Coronary artery (tissue), 2 donors: ENCODE measurements at regions not wholly inside any gene's neighbourhood (a gene's known extent, or its start where the extent isn't known, plus 50 kb on each side); places are given as distances from the start of the nearest gene placed in this dataset.

ENCODE experiments used
- DNase-seq: peaks from one replicate; pipeline ENCODE4 v3.0.0-alpha.2; 2017; ENCODE audit warnings: low spot score
- H3K27ac ChIP-seq, 2 donors: fragments of 200-600 bp; sonication (generic); one replicate each; pipeline ENCODE4 v1.5.1; 2016 to 2019
- H3K4me3 ChIP-seq: fragments of 200-600 bp; sonication (generic); 2 replicates; pipeline ENCODE4 v1.5.1; 2016; ENCODE audit warnings: mild to moderate bottlenecking, moderate library complexity
- CTCF ChIP-seq: fragments of 200-600 bp; sonication (generic); IDR thresholded peaks from one replicate; pipeline ENCODE4 v1.5.1; 2019; ENCODE audit warnings: antibody characterized with exemption

- no peak for DNase-seq
- no peak overlapping the region for H3K27ac ChIP-seq
- TF ChIP-seq CTCF = no peak
- no peak overlapping the region for H3K4me3 ChIP-seq
Observed at GRCh38 chr5:56447232-56447631, 214.1 kb upstream of the ANKRD55 start.

- TF ChIP-seq CTCF = no peak
- Histone ChIP-seq H3K27ac (no peak overlapping the region), H3K4me3 (no peak overlapping the region)
- DNase-seq = no peak
Observed at GRCh38 chr5:56446728-56447127, 213.6 kb upstream of the ANKRD55 start.

DNA sequence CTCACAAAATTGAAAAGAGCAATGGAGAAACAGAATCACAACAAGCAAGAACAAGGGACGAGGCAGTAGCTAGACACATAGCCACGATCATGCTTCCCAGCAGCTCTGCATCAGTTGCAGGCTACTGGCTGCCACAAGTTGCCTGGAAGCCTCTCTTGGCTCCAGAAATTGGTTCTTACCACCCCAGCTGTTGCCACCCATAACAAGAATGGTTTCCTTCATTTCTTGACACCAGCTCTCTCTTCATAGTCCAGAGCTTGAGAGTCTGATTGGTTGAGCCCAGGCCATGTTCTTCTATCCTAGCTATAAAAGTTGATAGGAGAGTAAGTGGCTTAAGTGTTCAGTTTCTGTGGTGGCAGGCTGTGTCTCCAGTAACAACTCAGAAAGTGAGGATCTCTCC, 210.7 kb upstream of the ANKRD55 start:
- Histone ChIP-seq H3K4me3 (no peak overlapping the region), H3K27ac (no peak overlapping the region)
- no peak for DNase-seq
- no peak for TF ChIP-seq CTCF

DNA sequence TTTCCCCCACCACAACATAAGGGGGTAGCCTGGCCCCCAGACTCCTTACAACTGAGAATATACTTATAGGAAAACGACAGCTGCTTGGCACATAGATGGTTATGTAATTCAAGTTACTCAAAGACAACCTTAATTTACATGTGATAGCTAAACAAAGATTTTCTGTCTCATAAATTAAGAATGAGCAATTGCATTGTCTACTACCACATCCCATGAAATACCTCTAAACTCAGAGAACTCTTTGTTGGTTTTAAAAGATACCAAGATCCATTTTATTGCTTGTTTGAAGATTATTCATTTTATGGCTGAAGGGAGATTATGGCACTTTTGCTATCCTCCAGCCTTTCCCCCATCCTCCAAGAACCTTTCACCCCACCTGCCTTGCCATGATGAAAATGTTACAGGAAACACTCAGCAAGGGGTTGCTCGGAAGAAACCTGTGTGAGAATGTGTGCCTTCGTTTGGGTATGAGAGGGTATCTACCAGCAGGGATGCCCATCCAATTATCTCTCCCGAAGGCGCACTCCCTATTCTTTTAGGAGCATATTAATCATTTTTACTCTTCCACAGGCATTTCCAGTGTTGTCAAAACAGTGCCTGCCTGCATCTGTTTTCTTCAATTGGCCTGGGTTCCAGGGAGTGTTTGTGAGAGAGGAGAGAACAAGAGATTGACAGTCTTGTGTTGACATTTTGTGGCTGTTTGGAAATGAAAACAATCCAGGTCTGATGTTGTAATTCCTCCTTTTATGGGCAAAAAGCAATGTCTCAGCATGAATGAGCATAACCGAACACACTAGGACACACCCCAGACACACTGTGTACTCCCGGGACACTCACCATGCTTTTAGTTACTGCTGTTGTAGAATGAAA, 208.0 kb upstream of the ANKRD55 start:
- no peak overlapping the region for H3K4me3 ChIP-seq
- DNase-seq = no peak
- H3K27ac ChIP-seq = peak overlapping the region in 1 of 2 donors; percentile 35
- no peak for TF ChIP-seq CTCF

GRCh38 chr5:56434986-56435385, 201.9 kb upstream of the ANKRD55 start:
- no peak overlapping the region for H3K27ac ChIP-seq
- no peak for TF ChIP-seq CTCF
- H3K4me3 ChIP-seq = no peak overlapping the region
- DNase-seq = no peak

- DNase-seq = no peak
- TF ChIP-seq CTCF = no peak
- Histone ChIP-seq H3K4me3 (no peak overlapping the region), H3K27ac (no peak overlapping the region)
Observed at GRCh38 chr5:56433039-56433617, 200.0 kb upstream of the ANKRD55 start.

GRCh38 chr5:56432321-56432720, 199.2 kb upstream of the ANKRD55 start:
- no peak overlapping the region for H3K27ac ChIP-seq
- H3K4me3 ChIP-seq = no peak overlapping the region
- TF ChIP-seq CTCF = no peak
- DNase-seq = no peak
